Naive thymus-derived CD8-positive, alpha-beta T cell (primary cell): ENCODE measurements at regions not wholly inside any gene's neighbourhood (a gene's known extent, or its start where the extent isn't known, plus 50 kb on each side); places are given as distances from the start of the nearest gene placed in this dataset.

Experiments used
- ATAC-seq, 2 donors: fragments of 150-1000 bp; cut with Tn5 transposase in 1 of 2; sonication (Bioruptor Pico), chemical (Tn5 transposase) in 1 of 2; 1 replicate in 1 of 2; 2 replicates in 1 of 2; pipeline ENCODE4 v1.10.0; 2021; ENCODE audit warnings: mild to moderate bottlenecking in 2 of 2, moderate library complexity in 2 of 2
- POLR2A ChIA-PET: fragments of 350-600 bp; sonication (Branson Sonifier 250); formaldehyde crosslinking; loops from one replicate; lab custom pipeline; 2021; ENCODE audit warnings: antibody characterized with exemption; lab: Charles Lee
- DNase-seq, 10 donors: peaks; one replicate each; pipeline versions ENCODE4 v3.0.0 to v3.0.0-alpha.2; 2020 to 2022
- H3K27ac Mint-ChIP-seq, 10 donors: one replicate each; pipeline ENCODE4 v1.8.0; 2020 to 2022; ENCODE audit warnings: mild to moderate bottlenecking in 10 of 10, mixed read lengths in 10 of 10, moderate library complexity in 4 of 10, inconsistent platforms in 1 of 10
- H3K27me3 Mint-ChIP-seq, 5 donors: one replicate each; pipeline ENCODE4 v1.8.0; 2021 to 2022; ENCODE audit warnings: mixed read lengths in 5 of 5
- H3K36me3 Mint-ChIP-seq, 3 donors: one replicate each; pipeline ENCODE4 v1.8.0; 2020 to 2022; ENCODE audit warnings: mixed read lengths in 3 of 3, mild to moderate bottlenecking in 2 of 3, inconsistent platforms in 1 of 3
- H3K4me1 Mint-ChIP-seq, 4 donors: one replicate each; pipeline ENCODE4 v1.8.0; 2021 to 2022; ENCODE audit warnings: mixed read lengths in 4 of 4
- H3K4me3 Mint-ChIP-seq, 10 donors: one replicate each; pipeline ENCODE4 v1.8.0; 2020 to 2022; ENCODE audit warnings: mild to moderate bottlenecking in 10 of 10, mixed read lengths in 10 of 10, moderate library complexity in 6 of 10, inconsistent platforms in 1 of 10
- H3K9me3 Mint-ChIP-seq, 9 donors: one replicate each; pipeline ENCODE4 v1.8.0; 2020 to 2022; ENCODE audit warnings: mixed read lengths in 9 of 9, mild to moderate bottlenecking in 3 of 9, inconsistent platforms in 1 of 9, moderate library complexity in 1 of 9

DNA sequence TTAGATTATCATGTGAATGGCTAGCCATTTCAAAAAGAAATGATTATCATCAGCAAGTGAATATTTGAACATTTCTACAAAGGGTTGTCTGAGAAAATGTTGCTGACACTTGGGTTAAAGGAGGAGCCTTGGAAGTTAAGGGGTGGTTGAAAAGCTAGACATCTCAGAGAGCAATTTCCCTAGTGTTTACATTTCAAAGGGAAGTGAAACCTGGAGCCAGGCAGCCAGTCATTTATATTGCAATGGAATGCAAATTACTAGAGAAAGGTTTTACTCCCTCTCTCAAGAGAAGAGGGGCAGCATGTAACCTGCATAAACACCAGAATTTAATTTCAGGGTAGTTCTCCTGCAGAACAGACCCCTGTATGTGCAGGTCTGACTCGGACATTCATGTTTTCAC is 279.0 kb downstream of the SLC16A7 start:
- ATAC-seq: no peak
- Mint-ChIP-seq H3K9me3 (peaks cover 0 to 8% (median 2%) of the 10 kb centered on the region in 9 donors), H3K27me3 (peaks cover 0 to 10% (median 5%) of the 10 kb centered on the region in 5 donors), H3K4me1 (no peaks in the 10 kb centered on the region), H3K36me3 (no peaks in the 10 kb centered on the region), H3K4me3 (no peak overlapping the region), H3K27ac (no peak overlapping the region)
- POLR2A ChIA-PET: no interaction called here
- DNase-seq: no peak

DNA sequence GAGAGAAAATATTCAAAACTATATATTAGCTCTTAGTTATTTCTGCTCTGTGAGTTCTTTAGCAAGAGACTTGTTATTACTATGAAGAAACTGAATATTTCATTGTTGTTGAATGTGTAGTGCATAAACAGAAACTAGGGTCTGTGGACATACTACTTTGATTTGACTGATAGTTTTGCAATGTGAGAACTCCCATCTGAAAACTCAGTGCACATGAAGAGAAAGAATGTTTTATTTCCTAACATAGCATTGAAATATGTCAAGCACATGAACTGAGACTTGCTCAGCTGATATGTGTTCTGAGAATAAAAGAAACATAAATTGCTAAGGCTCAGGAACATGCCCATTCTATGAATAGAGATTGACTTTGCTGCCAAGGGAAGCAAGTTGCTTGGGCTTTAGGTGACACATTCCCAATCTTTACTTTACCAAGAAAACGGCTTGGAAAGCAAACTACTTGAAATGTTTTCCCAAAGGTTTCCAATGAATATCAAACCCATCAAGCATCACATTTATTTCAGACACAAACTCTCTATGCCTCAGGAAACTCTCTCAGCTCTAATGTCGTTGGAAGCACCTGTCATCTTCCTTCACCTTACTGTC is 290.4 kb downstream of the SLC16A7 start:
- no peak overlapping the region for H3K27ac Mint-ChIP-seq
- H3K36me3 Mint-ChIP-seq: no peaks in the 10 kb centered on the region
- H3K9me3 Mint-ChIP-seq: peaks cover 0 to 2% (median 0%) of the 10 kb centered on the region in 9 donors
- POLR2A ChIA-PET: no interaction called here
- no peaks in the 10 kb centered on the region for H3K4me1 Mint-ChIP-seq
- ATAC-seq: no peak
- no peak for DNase-seq
- H3K27me3 Mint-ChIP-seq: peaks cover 0 to 3% (median 0%) of the 10 kb centered on the region in 5 donors
- no peak overlapping the region for H3K4me3 Mint-ChIP-seq

- no peaks in the 10 kb centered on the region for H3K4me1 Mint-ChIP-seq
- peaks cover 0 to 3% (median 0%) of the 10 kb centered on the region in 5 donors for H3K27me3 Mint-ChIP-seq
- POLR2A ChIA-PET: no interaction called here
- no peak overlapping the region for H3K4me3 Mint-ChIP-seq
- H3K9me3 Mint-ChIP-seq: peaks cover 0 to 2% (median 0%) of the 10 kb centered on the region in 9 donors
- no peaks in the 10 kb centered on the region for H3K36me3 Mint-ChIP-seq
- no peak for DNase-seq
- no peak for ATAC-seq
- H3K27ac Mint-ChIP-seq: no peak overlapping the region
Observed at GRCh38 chr12:59887178-59887577, 291.3 kb downstream of the SLC16A7 start.

DNA sequence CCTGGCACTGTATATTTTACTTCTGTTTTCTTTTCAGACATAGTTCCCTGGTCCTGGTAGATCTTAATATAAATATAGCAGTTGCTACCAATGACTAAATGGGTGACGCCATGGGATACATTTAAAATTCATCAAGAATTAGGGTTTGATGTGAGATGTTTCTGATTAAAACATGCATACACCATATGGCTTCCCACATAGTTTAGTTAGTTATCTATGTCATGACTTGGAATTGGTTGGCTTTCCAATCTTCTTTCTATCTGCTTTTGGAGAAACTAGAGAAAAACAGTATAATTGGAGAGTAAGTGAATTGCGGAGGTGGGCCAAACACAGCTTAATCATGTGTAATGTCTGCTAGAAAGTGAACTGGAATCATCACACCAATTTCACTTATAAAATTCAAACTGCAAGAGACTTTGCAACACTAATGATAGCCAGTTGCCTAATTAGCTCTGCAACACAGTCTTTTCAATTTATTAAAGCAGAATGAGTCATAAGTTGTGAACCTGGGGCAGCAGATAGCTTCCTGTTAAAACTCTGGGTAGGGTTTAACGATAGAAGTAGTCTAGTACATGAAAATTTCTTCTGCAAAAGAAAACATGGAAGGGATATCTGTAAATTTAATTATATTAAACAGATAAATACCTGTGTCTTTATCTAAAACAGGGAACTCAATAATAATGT is 295.2 kb downstream of the SLC16A7 start:
- H3K4me1 Mint-ChIP-seq: no peaks in the 10 kb centered on the region
- peaks cover 0 to 2% (median 0%) of the 10 kb centered on the region in 9 donors for H3K9me3 Mint-ChIP-seq

GRCh38 chr12:59895166-59895775 is 299.4 kb downstream of the SLC16A7 start:
- POLR2A ChIA-PET: no interaction called here
- Mint-ChIP-seq H3K9me3 (peaks cover 0 to 3% (median 0%) of the 10 kb centered on the region in 9 donors), H3K4me3 (no peak overlapping the region), H3K27me3 (peaks cover 0 to 5% (median 0%) of the 10 kb centered on the region in 5 donors), H3K27ac (no peak overlapping the region), H3K4me1 (no peaks in the 10 kb centered on the region), H3K36me3 (no peaks in the 10 kb centered on the region)
- no peak for DNase-seq
- ATAC-seq: no peak

More for the DNA sequence above, 295.2 kb downstream of the SLC16A7 start:
- no peaks in the 10 kb centered on the region for H3K36me3 Mint-ChIP-seq
- H3K27ac Mint-ChIP-seq: no peak overlapping the region
- DNase-seq: no peak
- no peak for ATAC-seq
- no peak overlapping the region for H3K4me3 Mint-ChIP-seq
- H3K27me3 Mint-ChIP-seq: peaks cover 0 to 3% (median 0%) of the 10 kb centered on the region in 5 donors
- POLR2A ChIA-PET: no interaction called here

GRCh38 chr12:59904874-59905521 is 309.2 kb downstream of the SLC16A7 start:
- Mint-ChIP-seq H3K36me3 (no peaks in the 10 kb centered on the region), H3K27ac (no peak overlapping the region), H3K27me3 (peaks cover 0 to 4% (median 0%) of the 10 kb centered on the region in 5 donors), H3K9me3 (peaks cover 0 to 3% (median 0%) of the 10 kb centered on the region in 9 donors), H3K4me1 (no peaks in the 10 kb centered on the region), H3K4me3 (no peak overlapping the region)
- POLR2A ChIA-PET: no interaction called here
- ATAC-seq: no peak
- DNase-seq: no peak

DNA sequence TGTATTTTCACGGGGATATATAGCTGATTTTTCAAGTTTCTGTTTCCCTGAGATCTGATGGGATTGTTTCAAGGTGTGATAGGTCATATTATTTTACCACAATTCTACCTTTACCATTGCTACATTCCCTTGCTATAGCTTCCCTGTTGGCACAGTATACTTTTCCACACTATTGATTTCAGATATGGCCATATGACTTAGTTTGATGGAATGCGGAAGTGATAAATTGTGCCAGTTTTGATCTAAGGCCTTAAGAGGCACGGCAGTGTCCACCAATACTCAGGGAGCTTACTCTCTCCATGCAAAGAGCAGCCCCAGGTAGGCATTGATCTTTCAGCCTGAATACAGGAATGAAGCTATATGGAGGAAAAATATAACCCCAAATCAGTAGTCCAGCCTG is 315.7 kb downstream of the SLC16A7 start:
- Mint-ChIP-seq H3K27me3 (no peaks in the 10 kb centered on the region), H3K4me1 (no peaks in the 10 kb centered on the region), H3K9me3 (peaks cover 0 to 3% (median 0%) of the 10 kb centered on the region in 9 donors), H3K27ac (no peak overlapping the region), H3K4me3 (no peak overlapping the region), H3K36me3 (no peaks in the 10 kb centered on the region)
- ATAC-seq (no peak), DNase-seq (no peak)
- POLR2A ChIA-PET: no interaction called here

GRCh38 chr12:59916988-59917387 is 321.2 kb downstream of the SLC16A7 start:
- DNase-seq (no peak), ATAC-seq (no peak)
- Mint-ChIP-seq H3K9me3 (peaks cover 0 to 15% (median 5%) of the 10 kb centered on the region in 9 donors), H3K4me1 (no peaks in the 10 kb centered on the region), H3K27me3 (no peaks in the 10 kb centered on the region), H3K27ac (no peak overlapping the region), H3K36me3 (peaks cover 0 to 5% (median 0%) of the 10 kb centered on the region in 3 donors), H3K4me3 (no peak overlapping the region)
- POLR2A ChIA-PET: no interaction called here

DNA sequence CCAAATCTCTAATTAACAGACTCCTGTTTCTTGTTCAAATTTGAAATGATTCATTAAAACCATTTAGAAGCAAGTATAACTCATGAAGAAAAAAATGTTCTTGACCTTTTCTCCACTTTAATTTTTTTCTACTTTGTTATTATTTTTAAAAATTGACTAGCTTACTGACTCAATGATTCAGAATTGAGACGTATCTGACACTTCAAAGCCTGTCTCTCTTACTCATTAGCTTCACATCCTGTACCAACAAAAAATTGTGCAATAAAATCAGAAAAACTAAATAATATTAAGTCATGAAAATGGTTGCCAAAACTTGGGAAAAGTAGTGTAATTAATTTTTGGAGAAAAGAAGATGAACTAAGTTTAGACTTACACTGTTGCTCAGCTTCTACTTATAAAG is 331.2 kb downstream of the SLC16A7 start:
- Mint-ChIP-seq H3K9me3 (peaks cover 0 to 14% (median 3%) of the 10 kb centered on the region in 9 donors), H3K4me1 (no peaks in the 10 kb centered on the region), H3K4me3 (no peak overlapping the region), H3K27ac (no peak overlapping the region), H3K27me3 (peaks cover 0 to 2% (median 0%) of the 10 kb centered on the region in 5 donors), H3K36me3 (peaks cover 0 to 5% (median 0%) of the 10 kb centered on the region in 3 donors)
- POLR2A ChIA-PET: no interaction called here
- no peak for DNase-seq
- ATAC-seq: no peak

- POLR2A ChIA-PET: no interaction called here
- Mint-ChIP-seq H3K27ac (no peak overlapping the region), H3K27me3 (peaks cover 0 to 2% (median 0%) of the 10 kb centered on the region in 5 donors), H3K9me3 (peaks cover 0 to 12% (median 5%) of the 10 kb centered on the region in 9 donors), H3K36me3 (peaks cover 0 to 5% (median 0%) of the 10 kb centered on the region in 3 donors), H3K4me1 (no peaks in the 10 kb centered on the region), H3K4me3 (no peak overlapping the region)
- ATAC-seq: no peak
- no peak for DNase-seq
Observed at GRCh38 chr12:59928416-59928815, 332.6 kb downstream of the SLC16A7 start.

DNA sequence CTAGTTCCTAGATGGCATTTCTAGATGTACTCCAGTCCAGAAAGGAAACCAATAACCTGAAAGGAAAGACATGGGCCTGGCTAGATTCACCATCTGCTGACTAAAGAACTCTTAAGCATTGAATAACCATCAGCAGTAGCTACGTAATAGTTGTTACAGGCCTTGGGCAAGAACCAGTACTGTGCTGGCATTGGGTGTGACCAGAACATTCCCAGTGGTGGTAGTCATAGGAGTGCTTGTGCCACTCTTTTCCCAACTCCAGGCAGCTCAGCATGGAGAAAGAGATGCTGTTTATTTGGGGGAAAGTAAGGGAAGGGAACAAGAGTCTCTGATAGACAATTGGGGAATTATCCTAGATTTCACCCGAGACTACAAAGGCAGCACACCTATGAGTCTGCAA is 333.3 kb downstream of the SLC16A7 start:
- POLR2A ChIA-PET: no interaction called here

DNA sequence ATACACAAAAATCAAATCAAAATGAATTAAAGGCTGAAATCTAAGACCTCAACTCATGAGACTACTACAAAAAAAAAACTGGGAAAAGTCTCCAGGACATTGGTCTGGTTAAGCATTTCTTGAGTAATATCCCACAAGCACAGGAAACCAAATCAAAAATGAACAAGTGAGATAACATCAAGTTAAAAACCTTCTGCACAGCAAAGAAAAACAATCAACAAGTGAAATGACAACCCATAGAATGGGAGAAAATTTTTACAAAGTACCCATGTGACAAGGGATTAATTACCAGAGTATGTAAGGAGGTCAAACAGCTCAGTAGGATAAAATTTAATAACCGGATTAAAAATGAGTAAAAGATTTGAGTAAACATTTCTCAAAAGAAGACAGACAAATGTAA is 338.7 kb downstream of the SLC16A7 start:
- DNase-seq (no peak), ATAC-seq (no peak)
- Mint-ChIP-seq H3K9me3 (peaks cover 0 to 10% (median 4%) of the 10 kb centered on the region in 9 donors), H3K36me3 (peaks cover 0 to 5% (median 0%) of the 10 kb centered on the region in 3 donors), H3K27ac (no peak overlapping the region), H3K27me3 (peaks cover 0 to 1% (median 0%) of the 10 kb centered on the region in 5 donors), H3K4me3 (no peak overlapping the region), H3K4me1 (no peaks in the 10 kb centered on the region)
- POLR2A ChIA-PET: no interaction called here

More for the DNA sequence above, 333.3 kb downstream of the SLC16A7 start:
- ATAC-seq (no peak), DNase-seq (no peak)
- H3K4me1 Mint-ChIP-seq: no peaks in the 10 kb centered on the region
- H3K9me3 Mint-ChIP-seq: peaks cover 0 to 12% (median 5%) of the 10 kb centered on the region in 9 donors
- H3K27ac Mint-ChIP-seq: no peak overlapping the region
- H3K4me3 Mint-ChIP-seq: no peak overlapping the region
- H3K27me3 Mint-ChIP-seq: peaks cover 0 to 1% (median 0%) of the 10 kb centered on the region in 5 donors
- peaks cover 0 to 5% (median 0%) of the 10 kb centered on the region in 3 donors for H3K36me3 Mint-ChIP-seq

- H3K4me3 Mint-ChIP-seq: no peak overlapping the region
- peaks cover 0 to 6% (median 0%) of the 10 kb centered on the region in 9 donors for H3K9me3 Mint-ChIP-seq
- ATAC-seq (no peak), DNase-seq (no peak)
- H3K4me1 Mint-ChIP-seq: no peaks in the 10 kb centered on the region
- POLR2A ChIA-PET: no interaction called here
- no peaks in the 10 kb centered on the region for H3K36me3 Mint-ChIP-seq
- H3K27me3 Mint-ChIP-seq: no peaks in the 10 kb centered on the region
- H3K27ac Mint-ChIP-seq: no peak overlapping the region
Observed at GRCh38 chr12:59936534-59936933, 340.7 kb downstream of the SLC16A7 start.
